ENCODE measurements at regions not wholly inside any gene's neighbourhood (a gene's known extent, or its start where the extent isn't known, plus 50 kb on each side); places are given as distances from the start of the nearest gene placed in this dataset.
"Not testable (repeated sequence)": the region's sequence is repeated elsewhere in the genome, so short reads cannot be mapped to it uniquely, and the experiment has no call there.

GRCh38 chr6:51118792-51119191, 300.1 kb downstream of the TFAP2B start:
- Mint-ChIP-seq H3K9me3 (peaks cover 6% of the 10 kb centered on the region), H3K36me3 (ENCODE audit: low read depth) (no peaks in the 10 kb centered on the region), H3K27ac (no peak overlapping the region), H3K27me3 (no peaks in the 10 kb centered on the region), H3K4me1 (ENCODE audit: low read depth) (no peaks in the 10 kb centered on the region), H3K4me3 (no peak overlapping the region)
- intact Hi-C loops (cut with micrococcal nuclease), result no loop called here
- TF ChIP-seq, protein P1, sequence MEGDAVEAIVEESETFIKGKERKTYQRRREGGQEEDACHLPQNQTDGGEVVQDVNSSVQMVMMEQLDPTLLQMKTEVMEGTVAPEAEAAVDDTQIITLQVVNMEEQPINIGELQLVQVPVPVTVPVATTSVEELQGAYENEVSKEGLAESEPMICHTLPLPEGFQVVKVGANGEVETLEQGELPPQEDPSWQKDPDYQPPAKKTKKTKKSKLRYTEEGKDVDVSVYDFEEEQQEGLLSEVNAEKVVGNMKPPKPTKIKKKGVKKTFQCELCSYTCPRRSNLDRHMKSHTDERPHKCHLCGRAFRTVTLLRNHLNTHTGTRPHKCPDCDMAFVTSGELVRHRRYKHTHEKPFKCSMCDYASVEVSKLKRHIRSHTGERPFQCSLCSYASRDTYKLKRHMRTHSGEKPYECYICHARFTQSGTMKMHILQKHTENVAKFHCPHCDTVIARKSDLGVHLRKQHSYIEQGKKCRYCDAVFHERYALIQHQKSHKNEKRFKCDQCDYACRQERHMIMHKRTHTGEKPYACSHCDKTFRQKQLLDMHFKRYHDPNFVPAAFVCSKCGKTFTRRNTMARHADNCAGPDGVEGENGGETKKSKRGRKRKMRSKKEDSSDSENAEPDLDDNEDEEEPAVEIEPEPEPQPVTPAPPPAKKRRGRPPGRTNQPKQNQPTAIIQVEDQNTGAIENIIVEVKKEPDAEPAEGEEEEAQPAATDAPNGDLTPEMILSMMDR (IDR thresholded peaks at IDR 0.05), result no peak
- ATAC-seq, result no peak
- ChIA-PET POLR2A (no interaction called here), CTCF (no interaction called here)
- DNase-seq, result no peak

GRCh38 chr6:51120016-51120415, 301.3 kb downstream of the TFAP2B start:
- TF ChIP-seq, protein P1 (IDR thresholded peaks at IDR 0.05), result no peak
- ChIA-PET CTCF (no interaction called here), POLR2A (no interaction called here)
- Mint-ChIP-seq H3K36me3 (ENCODE audit: low read depth) (no peaks in the 10 kb centered on the region), H3K4me3 (no peak overlapping the region), H3K27ac (no peak overlapping the region), H3K9me3 (peaks cover 6% of the 10 kb centered on the region), H3K27me3 (no peaks in the 10 kb centered on the region), H3K4me1 (ENCODE audit: low read depth) (no peaks in the 10 kb centered on the region)
- no peak for ATAC-seq
- DNase-seq, result no peak
- intact Hi-C loops (cut with micrococcal nuclease), result no loop called here

- CTCF ChIA-PET; DNase-seq; H3K4me1 Mint-ChIP-seq (ENCODE audit: low read depth); ATAC-seq; H3K9me3 Mint-ChIP-seq; POLR2A ChIA-PET; H3K36me3 Mint-ChIP-seq (ENCODE audit: low read depth); H3K27me3 Mint-ChIP-seq; H3K4me3 Mint-ChIP-seq; intact Hi-C loops (cut with micrococcal nuclease); H3K27ac Mint-ChIP-seq: not testable (repeated sequence)
Observed at GRCh38 chr6:51121380-51121976, 302.8 kb downstream of the TFAP2B start.

DNA sequence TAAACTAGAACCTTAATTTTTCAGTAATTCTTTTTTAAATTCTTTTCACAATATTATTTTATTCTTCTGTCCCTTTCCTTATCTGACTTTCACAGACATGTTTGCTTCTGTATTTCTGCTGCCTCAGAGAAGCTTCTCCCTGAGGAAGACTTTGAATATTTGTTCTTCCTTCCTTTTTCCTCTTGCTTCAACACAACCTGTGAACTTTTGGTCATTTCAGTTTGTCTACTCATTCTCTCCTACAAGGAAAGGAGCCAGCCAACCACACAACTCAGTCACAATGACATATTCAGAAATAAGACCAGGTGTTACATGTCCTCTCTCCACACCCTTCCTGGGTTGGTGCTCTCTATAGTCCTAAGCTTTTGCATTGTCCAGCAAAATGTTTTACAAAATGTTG, 310.4 kb downstream of the TFAP2B start:
- H3K4me3 Mint-ChIP-seq, result no peak overlapping the region
- peaks cover 1% of the 10 kb centered on the region for H3K9me3 Mint-ChIP-seq
- intact Hi-C loops (cut with micrococcal nuclease), result no loop called here
- H3K27ac Mint-ChIP-seq, result no peak overlapping the region
- no peaks in the 10 kb centered on the region for H3K27me3 Mint-ChIP-seq
- no peaks in the 10 kb centered on the region for H3K4me1 Mint-ChIP-seq (ENCODE audit: low read depth)
- ChIA-PET POLR2A (no interaction called here), CTCF (no interaction called here)
- DNase-seq (no peak), ATAC-seq (no peak)
- TF ChIP-seq, protein P1 (IDR thresholded peaks at IDR 0.05), result no peak
- no peaks in the 10 kb centered on the region for H3K36me3 Mint-ChIP-seq (ENCODE audit: low read depth)

DNA sequence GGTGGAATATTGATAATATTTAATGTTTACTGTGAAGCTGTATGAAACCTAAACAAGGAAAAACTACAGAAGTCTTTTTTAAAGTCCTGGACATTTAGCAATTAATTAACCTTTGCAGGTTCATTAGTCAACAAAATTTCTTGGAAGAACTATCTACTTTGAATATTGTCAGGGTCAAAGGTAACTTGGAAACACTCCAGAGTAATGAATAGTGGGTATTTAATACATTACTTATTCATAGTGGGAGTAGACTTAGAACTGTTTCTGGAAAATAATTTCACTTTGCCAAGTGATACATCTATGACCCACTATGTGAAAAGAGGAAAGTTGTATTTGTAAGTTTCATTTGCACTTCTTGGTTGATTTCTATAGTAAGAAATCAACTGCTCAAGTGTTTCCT, 319.1 kb downstream of the TFAP2B start:
- peaks cover 2% of the 10 kb centered on the region for H3K9me3 Mint-ChIP-seq
- H3K4me1 Mint-ChIP-seq (ENCODE audit: low read depth), result no peaks in the 10 kb centered on the region
- TF ChIP-seq, protein P1 (IDR thresholded peaks at IDR 0.05), result no peak
- intact Hi-C loops (cut with micrococcal nuclease), result no loop called here
- no peaks in the 10 kb centered on the region for H3K36me3 Mint-ChIP-seq (ENCODE audit: low read depth)
- ChIA-PET CTCF (no interaction called here), POLR2A (no interaction called here)
- DNase-seq, result no peak
- H3K27ac Mint-ChIP-seq, result no peak overlapping the region
- H3K4me3 Mint-ChIP-seq, result no peak overlapping the region
- no peaks in the 10 kb centered on the region for H3K27me3 Mint-ChIP-seq
- ATAC-seq, result no peak

GRCh38 chr6:51139950-51140385, 321.3 kb downstream of the TFAP2B start:
- peaks cover 1% of the 10 kb centered on the region for H3K9me3 Mint-ChIP-seq
- TF ChIP-seq, protein P1 (IDR thresholded peaks at IDR 0.05), result no peak
- ChIA-PET CTCF (no interaction called here), POLR2A (no interaction called here)
- no peak for ATAC-seq
- H3K4me3 Mint-ChIP-seq, result no peak overlapping the region
- no peak for DNase-seq
- no peaks in the 10 kb centered on the region for H3K27me3 Mint-ChIP-seq
- H3K36me3 Mint-ChIP-seq (ENCODE audit: low read depth), result no peaks in the 10 kb centered on the region
- intact Hi-C loops (cut with micrococcal nuclease), result no loop called here
- no peak overlapping the region for H3K27ac Mint-ChIP-seq
- no peaks in the 10 kb centered on the region for H3K4me1 Mint-ChIP-seq (ENCODE audit: low read depth)
